ENCODE measurements at regions not wholly inside any gene's neighbourhood (a gene's known extent, or its start where the extent isn't known, plus 50 kb on each side); places are given as distances from the start of the nearest gene placed in this dataset.
"Not testable (repeated sequence)": the region's sequence is repeated elsewhere in the genome, so short reads cannot be mapped to it uniquely, and the experiment has no call there.

GRCh38 chr10:44164251-44164956 lies 220.5 kb downstream of the CXCL12 start:
- ATAC-seq (replicated peaks) (no peak), DNase-seq (no peak)
- Mint-ChIP-seq H3K27ac (no peak overlapping the region), H3K4me3 (no peak overlapping the region), H3K27me3 (no peaks in the 10 kb centered on the region), H3K4me1 (no peaks in the 10 kb centered on the region), H3K9me3 (peaks cover 0 to 2% of the 10 kb centered on the region in 2 donors), H3K36me3 (no peaks in the 10 kb centered on the region)

- ATAC-seq (replicated peaks) = no peak
- Mint-ChIP-seq H3K27ac (no peak overlapping the region), H3K27me3 (no peaks in the 10 kb centered on the region), H3K4me1 (no peaks in the 10 kb centered on the region), H3K4me3 (no peak overlapping the region), H3K9me3 (peaks cover 3 to 9% of the 10 kb centered on the region in 2 donors), H3K36me3 (no peaks in the 10 kb centered on the region)
- no peak for DNase-seq
Measured at GRCh38 chr10:44161184-44161583, 223.7 kb downstream of the CXCL12 start.

- Mint-ChIP-seq H3K9me3 (peaks cover 3 to 15% of the 10 kb centered on the region in 2 donors), H3K4me1 (no peaks in the 10 kb centered on the region), H3K27me3 (no peaks in the 10 kb centered on the region), H3K27ac (no peak overlapping the region), H3K4me3 (no peak overlapping the region), H3K36me3 (no peaks in the 10 kb centered on the region)
- ATAC-seq (replicated peaks) = no peak
- no peak for DNase-seq
Measured at GRCh38 chr10:44157574-44157973, 227.3 kb downstream of the CXCL12 start.

- no peak for ATAC-seq (replicated peaks)
- no peaks in the 10 kb centered on the region for H3K36me3 Mint-ChIP-seq
- H3K9me3 Mint-ChIP-seq = peaks cover 10 to 23% of the 10 kb centered on the region in 2 donors
- H3K27ac Mint-ChIP-seq = no peak overlapping the region
- no peak overlapping the region for H3K4me3 Mint-ChIP-seq
- no peak for DNase-seq
- H3K27me3 Mint-ChIP-seq = no peaks in the 10 kb centered on the region
- H3K4me1 Mint-ChIP-seq = no peaks in the 10 kb centered on the region
Measured at GRCh38 chr10:44154956-44155355, 229.9 kb downstream of the CXCL12 start.

- DNase-seq = no peak
- Mint-ChIP-seq H3K27ac (no peak overlapping the region), H3K36me3 (no peaks in the 10 kb centered on the region), H3K4me1 (no peaks in the 10 kb centered on the region), H3K27me3 (no peaks in the 10 kb centered on the region), H3K9me3 (peaks cover 10 to 29% of the 10 kb centered on the region in 2 donors), H3K4me3 (no peak overlapping the region)
- ATAC-seq (replicated peaks) = no peak
Measured at GRCh38 chr10:44153918-44154670, 230.8 kb downstream of the CXCL12 start.

GRCh38 chr10:44143556-44143955 lies 241.3 kb downstream of the CXCL12 start:
- H3K27me3 Mint-ChIP-seq = no peaks in the 10 kb centered on the region
- H3K9me3 Mint-ChIP-seq = peaks cover 7 to 12% of the 10 kb centered on the region in 2 donors
- H3K4me3 Mint-ChIP-seq = no peak overlapping the region
- no peaks in the 10 kb centered on the region for H3K4me1 Mint-ChIP-seq
- DNase-seq (no peak), ATAC-seq (replicated peaks) (no peak)
- no peaks in the 10 kb centered on the region for H3K36me3 Mint-ChIP-seq
- H3K27ac Mint-ChIP-seq = no peak overlapping the region

GRCh38 chr10:44132361-44133289 lies 252.3 kb downstream of the CXCL12 start:
- H3K27ac Mint-ChIP-seq = no peak overlapping the region
- H3K4me3 Mint-ChIP-seq = no peak overlapping the region
- H3K36me3 Mint-ChIP-seq = no peaks in the 10 kb centered on the region
- no peaks in the 10 kb centered on the region for H3K4me1 Mint-ChIP-seq
- DNase-seq (no peak), ATAC-seq (replicated peaks) (no peak)
- H3K9me3 Mint-ChIP-seq = no peaks in the 10 kb centered on the region
- H3K27me3 Mint-ChIP-seq = no peaks in the 10 kb centered on the region

- H3K27me3 Mint-ChIP-seq = no peaks in the 10 kb centered on the region
- ATAC-seq (replicated peaks) = no peak
- no peaks in the 10 kb centered on the region for H3K36me3 Mint-ChIP-seq
- H3K4me1 Mint-ChIP-seq = no peaks in the 10 kb centered on the region
- H3K4me3 Mint-ChIP-seq = no peak overlapping the region
- DNase-seq = no peak
- H3K9me3 Mint-ChIP-seq = peaks cover 0 to 4% of the 10 kb centered on the region in 2 donors
- H3K27ac Mint-ChIP-seq = no peak overlapping the region
Measured at GRCh38 chr10:44126291-44126717, 258.6 kb downstream of the CXCL12 start.

GRCh38 chr10:44125879-44126278 lies 259.0 kb downstream of the CXCL12 start:
- Mint-ChIP-seq H3K4me1 (no peaks in the 10 kb centered on the region), H3K27me3 (no peaks in the 10 kb centered on the region), H3K9me3 (peaks cover 0 to 4% of the 10 kb centered on the region in 2 donors), H3K36me3 (no peaks in the 10 kb centered on the region), H3K27ac (no peak overlapping the region), H3K4me3 (no peak overlapping the region)
- ATAC-seq (replicated peaks) (no peak), DNase-seq (no peak)

GRCh38 chr10:44118500-44118899 lies 266.4 kb downstream of the CXCL12 start:
- no peaks in the 10 kb centered on the region for H3K4me1 Mint-ChIP-seq
- H3K9me3 Mint-ChIP-seq = peaks cover 0 to 4% of the 10 kb centered on the region in 2 donors
- ATAC-seq (replicated peaks) = no peak
- no peaks in the 10 kb centered on the region for H3K27me3 Mint-ChIP-seq
- DNase-seq = no peak
- H3K27ac Mint-ChIP-seq = no peak overlapping the region
- H3K36me3 Mint-ChIP-seq = no peaks in the 10 kb centered on the region
- H3K4me3 Mint-ChIP-seq = no peak overlapping the region

- Mint-ChIP-seq H3K27me3 (no peaks in the 10 kb centered on the region), H3K4me3 (no peak overlapping the region), H3K27ac (no peak overlapping the region), H3K9me3 (no peaks in the 10 kb centered on the region), H3K36me3 (no peaks in the 10 kb centered on the region), H3K4me1 (no peaks in the 10 kb centered on the region)
- ATAC-seq (replicated peaks) (no peak), DNase-seq (no peak)
Measured at GRCh38 chr10:44116474-44116873, 268.4 kb downstream of the CXCL12 start.

GRCh38 chr10:44115516-44115915 lies 269.4 kb downstream of the CXCL12 start:
- peaks cover 0 to 2% of the 10 kb centered on the region in 2 donors for H3K9me3 Mint-ChIP-seq

GRCh38 chr10:44114441-44114840 lies 270.5 kb downstream of the CXCL12 start:
- H3K27ac Mint-ChIP-seq = no peak overlapping the region
- no peaks in the 10 kb centered on the region for H3K4me1 Mint-ChIP-seq
- no peak for DNase-seq
- H3K27me3 Mint-ChIP-seq = no peaks in the 10 kb centered on the region
- peaks cover 2 to 4% of the 10 kb centered on the region in 2 donors for H3K9me3 Mint-ChIP-seq
- ATAC-seq (replicated peaks) = no peak
- no peak overlapping the region for H3K4me3 Mint-ChIP-seq
- no peaks in the 10 kb centered on the region for H3K36me3 Mint-ChIP-seq

More at GRCh38 chr10:44115516-44115915, 269.4 kb downstream of the CXCL12 start:
- DNase-seq (no peak), ATAC-seq (replicated peaks) (no peak)
- Mint-ChIP-seq H3K27me3 (no peaks in the 10 kb centered on the region), H3K27ac (no peak overlapping the region), H3K36me3 (no peaks in the 10 kb centered on the region), H3K4me1 (no peaks in the 10 kb centered on the region), H3K4me3 (no peak overlapping the region)

- H3K9me3 Mint-ChIP-seq; ATAC-seq (replicated peaks); H3K36me3 Mint-ChIP-seq; H3K4me3 Mint-ChIP-seq; DNase-seq; H3K27me3 Mint-ChIP-seq; H3K4me1 Mint-ChIP-seq; H3K27ac Mint-ChIP-seq: not testable (repeated sequence)
Measured at GRCh38 chr10:44112280-44112679, 272.6 kb downstream of the CXCL12 start.

Data from stimulated activated naive B cell treated with anti-CD40 and anti-IgM and Interleukin-4, amounts not matched to agents 10 μg/mL and 1 μg/mL and 100 μg/mL, for 72 hours (primary cell).